HL-60 (cell line): ENCODE measurements at regions not wholly inside any gene's neighbourhood (a gene's known extent, or its start where the extent isn't known, plus 50 kb on each side); places are given as distances from the start of the nearest gene placed in this dataset.

ENCODE experiments used
- DNase-seq, 2 experiments: peaks; one replicate each; pipeline ENCODE4 v3.0.0-alpha.2; 2010 to 2020; ENCODE audit warnings: low read depth in 1 of 2, low spot score in 1 of 2
- H3K27ac ChIP-seq: fragments of 250-450 bp; sonication (Bioruptor Pico); replicated peaks from 2 replicates; pipeline ENCODE4 v1.5.1; 2020; ENCODE audit warnings: mild to moderate bottlenecking, moderate library complexity
- H3K27me3 ChIP-seq: fragments of 250-450 bp; sonication (Bioruptor Pico); 2 replicates; pipeline ENCODE4 v1.5.1; 2021; ENCODE audit warnings: mild to moderate bottlenecking, moderate library complexity; ENCODE audit not compliant: insufficient read depth, poor library complexity, severe bottlenecking
- H3K4me3 ChIP-seq: replicated peaks from 2 replicates; pipeline ENCODE4 v1.5.1; 2011; ENCODE audit warnings: mild to moderate bottlenecking, control low read depth, low read length; ENCODE audit not compliant: insufficient read depth
- GABPA ChIP-seq: IDR thresholded peaks from 2 replicates; pipeline ENCODE4 v1.6.1; 2012; ENCODE audit warnings: low read depth
- POLR2AphosphoS5 ChIP-seq: IDR thresholded peaks from 2 replicates; pipeline ENCODE4 v1.6.1; 2012; ENCODE audit warnings: low read depth
- SPI1 ChIP-seq: IDR thresholded peaks from 2 replicates; pipeline ENCODE4 v1.6.1; 2012; ENCODE audit warnings: low read depth, mild to moderate bottlenecking, borderline replicate concordance
- TF ChIP-seq, protein P1 (sequence below): IDR thresholded peaks from one replicate; pipeline ENCODE4 v1.5.1; 2011; ENCODE audit warnings: low read length, control low read depth, inconsistent platforms; ENCODE audit not compliant: insufficient read depth
- TF ChIP-seq, protein P2 (sequence below): IDR thresholded peaks from 2 replicates; pipeline ENCODE4 v1.6.1; 2012; ENCODE audit warnings: low read depth; ENCODE audit not compliant: insufficient replicate concordance

DNA sequence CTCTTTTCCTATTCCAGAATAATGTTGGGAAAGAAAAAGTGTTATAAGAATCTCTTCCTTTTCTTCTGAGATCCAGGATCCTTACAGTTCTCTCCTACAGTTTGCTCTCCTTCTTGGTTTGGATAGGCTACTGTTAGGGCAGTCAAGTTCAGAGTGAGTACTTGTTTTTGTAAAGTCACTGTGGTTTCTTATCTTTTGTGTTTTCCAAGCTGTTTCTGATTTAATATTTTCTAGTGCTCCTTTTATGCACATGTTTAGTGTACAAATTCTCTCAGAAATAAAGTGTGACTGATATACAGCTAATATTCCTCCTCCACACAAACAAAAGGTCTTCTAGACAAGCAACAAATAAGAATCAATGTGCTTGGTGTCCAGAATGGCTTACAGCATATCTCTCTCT is 107.7 kb downstream of the BACH1 start:
- no peak overlapping the region for H3K4me3 ChIP-seq
- H3K27ac ChIP-seq: no peak overlapping the region
- no peaks in the 10 kb centered on the region for H3K27me3 ChIP-seq
- no peak for DNase-seq
- TF ChIP-seq POLR2AphosphoS5 (no peak), SPI1 (no peak), GABPA (no peak)
- TF ChIP-seq, protein P1, sequence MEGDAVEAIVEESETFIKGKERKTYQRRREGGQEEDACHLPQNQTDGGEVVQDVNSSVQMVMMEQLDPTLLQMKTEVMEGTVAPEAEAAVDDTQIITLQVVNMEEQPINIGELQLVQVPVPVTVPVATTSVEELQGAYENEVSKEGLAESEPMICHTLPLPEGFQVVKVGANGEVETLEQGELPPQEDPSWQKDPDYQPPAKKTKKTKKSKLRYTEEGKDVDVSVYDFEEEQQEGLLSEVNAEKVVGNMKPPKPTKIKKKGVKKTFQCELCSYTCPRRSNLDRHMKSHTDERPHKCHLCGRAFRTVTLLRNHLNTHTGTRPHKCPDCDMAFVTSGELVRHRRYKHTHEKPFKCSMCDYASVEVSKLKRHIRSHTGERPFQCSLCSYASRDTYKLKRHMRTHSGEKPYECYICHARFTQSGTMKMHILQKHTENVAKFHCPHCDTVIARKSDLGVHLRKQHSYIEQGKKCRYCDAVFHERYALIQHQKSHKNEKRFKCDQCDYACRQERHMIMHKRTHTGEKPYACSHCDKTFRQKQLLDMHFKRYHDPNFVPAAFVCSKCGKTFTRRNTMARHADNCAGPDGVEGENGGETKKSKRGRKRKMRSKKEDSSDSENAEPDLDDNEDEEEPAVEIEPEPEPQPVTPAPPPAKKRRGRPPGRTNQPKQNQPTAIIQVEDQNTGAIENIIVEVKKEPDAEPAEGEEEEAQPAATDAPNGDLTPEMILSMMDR: no peak
- TF ChIP-seq, protein P2, sequence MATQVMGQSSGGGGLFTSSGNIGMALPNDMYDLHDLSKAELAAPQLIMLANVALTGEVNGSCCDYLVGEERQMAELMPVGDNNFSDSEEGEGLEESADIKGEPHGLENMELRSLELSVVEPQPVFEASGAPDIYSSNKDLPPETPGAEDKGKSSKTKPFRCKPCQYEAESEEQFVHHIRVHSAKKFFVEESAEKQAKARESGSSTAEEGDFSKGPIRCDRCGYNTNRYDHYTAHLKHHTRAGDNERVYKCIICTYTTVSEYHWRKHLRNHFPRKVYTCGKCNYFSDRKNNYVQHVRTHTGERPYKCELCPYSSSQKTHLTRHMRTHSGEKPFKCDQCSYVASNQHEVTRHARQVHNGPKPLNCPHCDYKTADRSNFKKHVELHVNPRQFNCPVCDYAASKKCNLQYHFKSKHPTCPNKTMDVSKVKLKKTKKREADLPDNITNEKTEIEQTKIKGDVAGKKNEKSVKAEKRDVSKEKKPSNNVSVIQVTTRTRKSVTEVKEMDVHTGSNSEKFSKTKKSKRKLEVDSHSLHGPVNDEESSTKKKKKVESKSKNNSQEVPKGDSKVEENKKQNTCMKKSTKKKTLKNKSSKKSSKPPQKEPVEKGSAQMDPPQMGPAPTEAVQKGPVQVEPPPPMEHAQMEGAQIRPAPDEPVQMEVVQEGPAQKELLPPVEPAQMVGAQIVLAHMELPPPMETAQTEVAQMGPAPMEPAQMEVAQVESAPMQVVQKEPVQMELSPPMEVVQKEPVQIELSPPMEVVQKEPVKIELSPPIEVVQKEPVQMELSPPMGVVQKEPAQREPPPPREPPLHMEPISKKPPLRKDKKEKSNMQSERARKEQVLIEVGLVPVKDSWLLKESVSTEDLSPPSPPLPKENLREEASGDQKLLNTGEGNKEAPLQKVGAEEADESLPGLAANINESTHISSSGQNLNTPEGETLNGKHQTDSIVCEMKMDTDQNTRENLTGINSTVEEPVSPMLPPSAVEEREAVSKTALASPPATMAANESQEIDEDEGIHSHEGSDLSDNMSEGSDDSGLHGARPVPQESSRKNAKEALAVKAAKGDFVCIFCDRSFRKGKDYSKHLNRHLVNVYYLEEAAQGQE: no peak

DNA sequence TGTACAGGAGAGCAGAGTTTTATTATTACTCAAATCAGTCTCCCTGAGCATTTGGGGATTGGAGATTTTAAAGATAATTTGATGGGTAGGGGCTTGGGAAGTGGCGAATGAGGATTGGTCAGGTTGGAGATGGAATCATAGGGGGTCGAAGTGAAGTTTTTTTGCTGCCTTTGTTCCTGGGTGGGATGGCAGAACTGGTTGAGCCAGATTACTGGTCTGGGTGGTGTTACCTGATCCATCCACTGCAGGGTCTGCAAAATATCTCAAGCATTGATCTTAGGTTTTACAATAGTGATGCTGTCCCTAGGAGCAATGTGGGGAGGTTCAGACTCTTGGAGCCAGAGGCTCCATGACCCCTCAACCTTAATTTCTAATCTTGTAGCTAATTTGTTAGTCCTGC is 108.8 kb downstream of the BACH1 start:
- TF ChIP-seq, protein P1: no peak
- TF ChIP-seq SPI1 (no peak), POLR2AphosphoS5 (no peak), GABPA (no peak)
- TF ChIP-seq, protein P2: no peak
- no peak overlapping the region for H3K27ac ChIP-seq
- no peak overlapping the region for H3K4me3 ChIP-seq
- no peaks in the 10 kb centered on the region for H3K27me3 ChIP-seq
- no peak for DNase-seq

DNA sequence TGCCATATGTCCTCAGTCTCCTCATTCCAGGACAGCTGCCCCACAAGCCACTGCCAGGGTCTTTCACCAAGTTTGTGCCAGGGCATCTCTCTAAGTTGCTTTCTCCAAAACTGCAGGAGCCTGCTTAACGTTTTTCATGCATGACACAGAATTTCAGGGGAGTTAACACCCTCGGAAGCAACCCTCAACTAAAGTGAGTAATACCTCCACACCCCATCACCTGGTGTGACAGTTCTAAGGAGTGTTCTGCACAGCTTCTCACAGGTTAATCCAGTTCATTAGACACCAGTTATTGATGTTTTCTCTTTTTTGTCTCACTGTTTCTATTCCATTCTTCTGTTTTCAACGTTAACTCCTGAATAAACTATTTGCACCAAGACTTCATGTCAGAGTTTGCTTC is 115.0 kb downstream of the BACH1 start:
- DNase-seq: no peak
- TF ChIP-seq SPI1 (no peak), GABPA (no peak), POLR2AphosphoS5 (no peak)
- TF ChIP-seq, protein P2: no peak
- TF ChIP-seq, protein P1: no peak
- H3K27ac ChIP-seq: no peak overlapping the region
- no peak overlapping the region for H3K4me3 ChIP-seq
- H3K27me3 ChIP-seq: no peaks in the 10 kb centered on the region
